ENCODE measurements at regions not wholly inside any gene's neighbourhood (a gene's known extent, or its start where the extent isn't known, plus 50 kb on each side); places are given as distances from the start of the nearest gene placed in this dataset.

DNA sequence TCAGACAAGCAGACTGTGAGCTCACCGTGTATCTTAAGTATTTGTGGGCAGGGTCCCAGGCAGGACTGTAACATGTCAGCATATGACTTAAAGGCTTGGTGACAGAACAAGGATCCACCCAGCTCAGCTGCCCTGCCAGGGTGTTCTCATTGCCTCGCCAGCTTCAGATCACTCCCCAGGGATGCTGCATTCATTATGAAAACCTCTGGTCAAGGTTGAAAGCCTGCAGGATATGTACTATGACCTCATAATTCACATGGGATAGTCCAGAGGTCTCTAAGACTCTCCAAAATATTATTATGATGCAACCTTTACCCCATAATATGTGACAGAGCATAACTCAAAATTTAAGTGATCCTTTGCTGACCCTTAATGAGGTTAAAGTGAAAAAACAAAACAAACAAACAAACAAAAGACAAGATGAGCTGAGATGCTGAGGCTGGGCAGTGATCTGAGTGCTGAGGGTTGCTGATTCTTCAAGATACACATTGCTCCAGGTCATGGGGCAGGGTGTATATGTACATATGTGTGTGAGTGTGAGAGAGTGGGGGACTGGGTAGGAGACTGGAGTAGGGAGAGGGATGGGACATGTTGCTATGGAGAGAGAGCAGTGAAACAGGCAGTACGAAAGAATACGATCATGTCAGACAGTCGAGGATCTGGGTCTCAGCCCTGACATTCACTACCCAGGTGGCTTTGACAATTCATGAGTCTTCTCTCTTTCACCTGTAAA, 98.8 kb upstream of the DUSP10 start:
- TF ChIP-seq SIRT6 (IDR thresholded peaks at IDR 0.05; ENCODE audit: low read length) (no peak), CEBPB (IDR thresholded peaks at IDR 0.05; ENCODE audit: low read depth, low read length) (no peak), HDAC6 (IDR thresholded peaks at IDR 0.05; ENCODE audit: low read depth, low read length) (no peak), YY1 (IDR thresholded peaks at IDR 0.05; ENCODE audit: low read depth, low read length) (no peak), MAFK (IDR thresholded peaks at IDR 0.05; ENCODE audit: low read depth, low read length) (no peak), EZH2 (IDR thresholded peaks at IDR 0.05; ENCODE audit: low read depth, low read length, severe bottlenecking) (no peak), BCL11A (IDR thresholded peaks at IDR 0.05; ENCODE audit: low read depth in 2 of 2, low read length in 2 of 2) (no peak), CHD2 (IDR thresholded peaks at IDR 0.05; ENCODE audit: low read length) (no peak), SIN3A (conservative IDR thresholded peaks at IDR 0.05 in 1 of 2, IDR thresholded peaks at IDR 0.05 in 1 of 2; ENCODE audit: low read depth in 1 of 2, low read length in 2 of 2) (no peak), RFX5 (IDR thresholded peaks at IDR 0.05; ENCODE audit: borderline replicate concordance, low read depth, low read length) (no peak), TBP (IDR thresholded peaks at IDR 0.05; ENCODE audit: low read depth, low read length) (no peak), POLR2AphosphoS5 (IDR thresholded peaks at IDR 0.05; ENCODE audit: low read depth, low read length) (no peak)
- TF ChIP-seq, protein P1, sequence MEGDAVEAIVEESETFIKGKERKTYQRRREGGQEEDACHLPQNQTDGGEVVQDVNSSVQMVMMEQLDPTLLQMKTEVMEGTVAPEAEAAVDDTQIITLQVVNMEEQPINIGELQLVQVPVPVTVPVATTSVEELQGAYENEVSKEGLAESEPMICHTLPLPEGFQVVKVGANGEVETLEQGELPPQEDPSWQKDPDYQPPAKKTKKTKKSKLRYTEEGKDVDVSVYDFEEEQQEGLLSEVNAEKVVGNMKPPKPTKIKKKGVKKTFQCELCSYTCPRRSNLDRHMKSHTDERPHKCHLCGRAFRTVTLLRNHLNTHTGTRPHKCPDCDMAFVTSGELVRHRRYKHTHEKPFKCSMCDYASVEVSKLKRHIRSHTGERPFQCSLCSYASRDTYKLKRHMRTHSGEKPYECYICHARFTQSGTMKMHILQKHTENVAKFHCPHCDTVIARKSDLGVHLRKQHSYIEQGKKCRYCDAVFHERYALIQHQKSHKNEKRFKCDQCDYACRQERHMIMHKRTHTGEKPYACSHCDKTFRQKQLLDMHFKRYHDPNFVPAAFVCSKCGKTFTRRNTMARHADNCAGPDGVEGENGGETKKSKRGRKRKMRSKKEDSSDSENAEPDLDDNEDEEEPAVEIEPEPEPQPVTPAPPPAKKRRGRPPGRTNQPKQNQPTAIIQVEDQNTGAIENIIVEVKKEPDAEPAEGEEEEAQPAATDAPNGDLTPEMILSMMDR (IDR thresholded peaks at IDR 0.05; ENCODE audit: control extremely low read depth in 1 of 3, insufficient read depth in 1 of 3, low read depth in 1 of 3, low read length in 3 of 3): no peak

All from H1 (cell line).